ENCODE measurements at regions not wholly inside any gene's neighbourhood (a gene's known extent, or its start where the extent isn't known, plus 50 kb on each side); places are given as distances from the start of the nearest gene placed in this dataset.

GRCh38 chr3:87797872-87798566, 260.8 kb downstream of the CGGBP1 start (continued):
- TF ChIP-seq, protein P1, sequence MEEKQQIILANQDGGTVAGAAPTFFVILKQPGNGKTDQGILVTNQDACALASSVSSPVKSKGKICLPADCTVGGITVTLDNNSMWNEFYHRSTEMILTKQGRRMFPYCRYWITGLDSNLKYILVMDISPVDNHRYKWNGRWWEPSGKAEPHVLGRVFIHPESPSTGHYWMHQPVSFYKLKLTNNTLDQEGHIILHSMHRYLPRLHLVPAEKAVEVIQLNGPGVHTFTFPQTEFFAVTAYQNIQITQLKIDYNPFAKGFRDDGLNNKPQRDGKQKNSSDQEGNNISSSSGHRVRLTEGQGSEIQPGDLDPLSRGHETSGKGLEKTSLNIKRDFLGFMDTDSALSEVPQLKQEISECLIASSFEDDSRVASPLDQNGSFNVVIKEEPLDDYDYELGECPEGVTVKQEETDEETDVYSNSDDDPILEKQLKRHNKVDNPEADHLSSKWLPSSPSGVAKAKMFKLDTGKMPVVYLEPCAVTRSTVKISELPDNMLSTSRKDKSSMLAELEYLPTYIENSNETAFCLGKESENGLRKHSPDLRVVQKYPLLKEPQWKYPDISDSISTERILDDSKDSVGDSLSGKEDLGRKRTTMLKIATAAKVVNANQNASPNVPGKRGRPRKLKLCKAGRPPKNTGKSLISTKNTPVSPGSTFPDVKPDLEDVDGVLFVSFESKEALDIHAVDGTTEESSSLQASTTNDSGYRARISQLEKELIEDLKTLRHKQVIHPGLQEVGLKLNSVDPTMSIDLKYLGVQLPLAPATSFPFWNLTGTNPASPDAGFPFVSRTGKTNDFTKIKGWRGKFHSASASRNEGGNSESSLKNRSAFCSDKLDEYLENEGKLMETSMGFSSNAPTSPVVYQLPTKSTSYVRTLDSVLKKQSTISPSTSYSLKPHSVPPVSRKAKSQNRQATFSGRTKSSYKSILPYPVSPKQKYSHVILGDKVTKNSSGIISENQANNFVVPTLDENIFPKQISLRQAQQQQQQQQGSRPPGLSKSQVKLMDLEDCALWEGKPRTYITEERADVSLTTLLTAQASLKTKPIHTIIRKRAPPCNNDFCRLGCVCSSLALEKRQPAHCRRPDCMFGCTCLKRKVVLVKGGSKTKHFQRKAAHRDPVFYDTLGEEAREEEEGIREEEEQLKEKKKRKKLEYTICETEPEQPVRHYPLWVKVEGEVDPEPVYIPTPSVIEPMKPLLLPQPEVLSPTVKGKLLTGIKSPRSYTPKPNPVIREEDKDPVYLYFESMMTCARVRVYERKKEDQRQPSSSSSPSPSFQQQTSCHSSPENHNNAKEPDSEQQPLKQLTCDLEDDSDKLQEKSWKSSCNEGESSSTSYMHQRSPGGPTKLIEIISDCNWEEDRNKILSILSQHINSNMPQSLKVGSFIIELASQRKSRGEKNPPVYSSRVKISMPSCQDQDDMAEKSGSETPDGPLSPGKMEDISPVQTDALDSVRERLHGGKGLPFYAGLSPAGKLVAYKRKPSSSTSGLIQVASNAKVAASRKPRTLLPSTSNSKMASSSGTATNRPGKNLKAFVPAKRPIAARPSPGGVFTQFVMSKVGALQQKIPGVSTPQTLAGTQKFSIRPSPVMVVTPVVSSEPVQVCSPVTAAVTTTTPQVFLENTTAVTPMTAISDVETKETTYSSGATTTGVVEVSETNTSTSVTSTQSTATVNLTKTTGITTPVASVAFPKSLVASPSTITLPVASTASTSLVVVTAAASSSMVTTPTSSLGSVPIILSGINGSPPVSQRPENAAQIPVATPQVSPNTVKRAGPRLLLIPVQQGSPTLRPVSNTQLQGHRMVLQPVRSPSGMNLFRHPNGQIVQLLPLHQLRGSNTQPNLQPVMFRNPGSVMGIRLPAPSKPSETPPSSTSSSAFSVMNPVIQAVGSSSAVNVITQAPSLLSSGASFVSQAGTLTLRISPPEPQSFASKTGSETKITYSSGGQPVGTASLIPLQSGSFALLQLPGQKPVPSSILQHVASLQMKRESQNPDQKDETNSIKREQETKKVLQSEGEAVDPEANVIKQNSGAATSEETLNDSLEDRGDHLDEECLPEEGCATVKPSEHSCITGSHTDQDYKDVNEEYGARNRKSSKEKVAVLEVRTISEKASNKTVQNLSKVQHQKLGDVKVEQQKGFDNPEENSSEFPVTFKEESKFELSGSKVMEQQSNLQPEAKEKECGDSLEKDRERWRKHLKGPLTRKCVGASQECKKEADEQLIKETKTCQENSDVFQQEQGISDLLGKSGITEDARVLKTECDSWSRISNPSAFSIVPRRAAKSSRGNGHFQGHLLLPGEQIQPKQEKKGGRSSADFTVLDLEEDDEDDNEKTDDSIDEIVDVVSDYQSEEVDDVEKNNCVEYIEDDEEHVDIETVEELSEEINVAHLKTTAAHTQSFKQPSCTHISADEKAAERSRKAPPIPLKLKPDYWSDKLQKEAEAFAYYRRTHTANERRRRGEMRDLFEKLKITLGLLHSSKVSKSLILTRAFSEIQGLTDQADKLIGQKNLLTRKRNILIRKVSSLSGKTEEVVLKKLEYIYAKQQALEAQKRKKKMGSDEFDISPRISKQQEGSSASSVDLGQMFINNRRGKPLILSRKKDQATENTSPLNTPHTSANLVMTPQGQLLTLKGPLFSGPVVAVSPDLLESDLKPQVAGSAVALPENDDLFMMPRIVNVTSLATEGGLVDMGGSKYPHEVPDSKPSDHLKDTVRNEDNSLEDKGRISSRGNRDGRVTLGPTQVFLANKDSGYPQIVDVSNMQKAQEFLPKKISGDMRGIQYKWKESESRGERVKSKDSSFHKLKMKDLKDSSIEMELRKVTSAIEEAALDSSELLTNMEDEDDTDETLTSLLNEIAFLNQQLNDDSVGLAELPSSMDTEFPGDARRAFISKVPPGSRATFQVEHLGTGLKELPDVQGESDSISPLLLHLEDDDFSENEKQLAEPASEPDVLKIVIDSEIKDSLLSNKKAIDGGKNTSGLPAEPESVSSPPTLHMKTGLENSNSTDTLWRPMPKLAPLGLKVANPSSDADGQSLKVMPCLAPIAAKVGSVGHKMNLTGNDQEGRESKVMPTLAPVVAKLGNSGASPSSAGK (IDR thresholded peaks at IDR 0.05), result peak; percentile 70
- TF ChIP-seq, protein P2, sequence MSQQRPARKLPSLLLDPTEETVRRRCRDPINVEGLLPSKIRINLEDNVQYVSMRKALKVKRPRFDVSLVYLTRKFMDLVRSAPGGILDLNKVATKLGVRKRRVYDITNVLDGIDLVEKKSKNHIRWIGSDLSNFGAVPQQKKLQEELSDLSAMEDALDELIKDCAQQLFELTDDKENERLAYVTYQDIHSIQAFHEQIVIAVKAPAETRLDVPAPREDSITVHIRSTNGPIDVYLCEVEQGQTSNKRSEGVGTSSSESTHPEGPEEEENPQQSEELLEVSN (IDR thresholded peaks at IDR 0.05; ENCODE audit: borderline replicate concordance in 1 of 2, extremely low read depth in 1 of 2, insufficient read depth in 1 of 2, insufficient read length in 1 of 2, low read depth in 1 of 2, low read length in 1 of 2, poor library complexity in 1 of 2, severe bottlenecking in 1 of 2), result peak; percentile 25 to 52
- TF ChIP-seq SP2 (IDR thresholded peaks at IDR 0.05; ENCODE audit: extremely low read depth, low read depth, low read length, poor library complexity, severe bottlenecking) (no peak), EP300 (IDR thresholded peaks at IDR 0.05; ENCODE audit: low read length) (peak; percentile 78), SMARCA4 (IDR thresholded peaks at IDR 0.05) (peak; percentile 9; the same call in 1 of the 2 replicates), PKNOX1 (IDR thresholded peaks at IDR 0.05) (peak; percentile 47), GABPB2 (CRISPR knock-in tag; conservative IDR thresholded peaks at IDR 0.05) (no peak), MEIS2 (IDR thresholded peaks at IDR 0.05; ENCODE audit: partially characterized antibody) (peak; percentile 61), EP400 (IDR thresholded peaks at IDR 0.05) (peak; percentile 46)
- TF ChIP-seq, protein P3, sequence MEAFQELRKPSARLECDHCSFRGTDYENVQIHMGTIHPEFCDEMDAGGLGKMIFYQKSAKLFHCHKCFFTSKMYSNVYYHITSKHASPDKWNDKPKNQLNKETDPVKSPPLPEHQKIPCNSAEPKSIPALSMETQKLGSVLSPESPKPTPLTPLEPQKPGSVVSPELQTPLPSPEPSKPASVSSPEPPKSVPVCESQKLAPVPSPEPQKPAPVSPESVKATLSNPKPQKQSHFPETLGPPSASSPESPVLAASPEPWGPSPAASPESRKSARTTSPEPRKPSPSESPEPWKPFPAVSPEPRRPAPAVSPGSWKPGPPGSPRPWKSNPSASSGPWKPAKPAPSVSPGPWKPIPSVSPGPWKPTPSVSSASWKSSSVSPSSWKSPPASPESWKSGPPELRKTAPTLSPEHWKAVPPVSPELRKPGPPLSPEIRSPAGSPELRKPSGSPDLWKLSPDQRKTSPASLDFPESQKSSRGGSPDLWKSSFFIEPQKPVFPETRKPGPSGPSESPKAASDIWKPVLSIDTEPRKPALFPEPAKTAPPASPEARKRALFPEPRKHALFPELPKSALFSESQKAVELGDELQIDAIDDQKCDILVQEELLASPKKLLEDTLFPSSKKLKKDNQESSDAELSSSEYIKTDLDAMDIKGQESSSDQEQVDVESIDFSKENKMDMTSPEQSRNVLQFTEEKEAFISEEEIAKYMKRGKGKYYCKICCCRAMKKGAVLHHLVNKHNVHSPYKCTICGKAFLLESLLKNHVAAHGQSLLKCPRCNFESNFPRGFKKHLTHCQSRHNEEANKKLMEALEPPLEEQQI (IDR thresholded peaks at IDR 0.05), result peak; percentile 36; the same call in 1 of the 2 replicates
